IMR-90 (cell line): ENCODE measurements at regions not wholly inside any gene's neighbourhood (a gene's known extent, or its start where the extent isn't known, plus 50 kb on each side); places are given as distances from the start of the nearest gene placed in this dataset.

Experiments used
- ATAC-seq: fragments of 200-7000 bp; cut with Tn5 transposase; 2 replicates; pipeline ENCODE4 v1.9.1; 2020; ENCODE audit warnings: low read depth, mild to moderate bottlenecking, moderate library complexity
- BruUV-seq: library from RNA; stranded (reverse); fragments of 400-500 nt; replicated peaks from 2 replicates; lab custom pipeline; 2021; lab: Mats Ljungman, UMichigan
- CTCF ChIA-PET: fragments of 300-600 bp; formaldehyde crosslinking; extraction: SDS; loops from one replicate; lab custom pipeline; 2021; ENCODE audit warnings: antibody characterized with exemption; lab: Yijun Ruan, JAX
- POLR2A ChIA-PET: fragments of 300-600 bp; sonication (Branson Sonifier 250); formaldehyde crosslinking; loops from one replicate; lab custom pipeline; 2022; ENCODE audit warnings: antibody characterized with exemption; ENCODE audit not compliant: unreplicated experiment; lab: Charles Lee
- DNase-seq: peaks from one replicate; pipeline ENCODE4 v3.0.0; 2013
- H2AFZ ChIP-seq: replicated peaks from 2 replicates; pipeline ENCODE3; 2013; ENCODE audit warnings: low read length, mild to moderate bottlenecking; ENCODE audit not compliant: poor library complexity
- H2AK5ac ChIP-seq: 2 replicates; pipeline ENCODE4 v1.6.1; 2013; ENCODE audit warnings: low read depth, low read length, inconsistent platforms
- H2AK9ac ChIP-seq: replicated peaks from 2 replicates; pipeline ENCODE3; 2013; ENCODE audit warnings: mild to moderate bottlenecking, low read depth, low read length, moderate library complexity; ENCODE audit not compliant: poor library complexity
- H2BK120ac ChIP-seq: 2 replicates; pipeline ENCODE4 v1.6.1; 2013; ENCODE audit warnings: low read depth, low read length, inconsistent platforms
- H2BK15ac ChIP-seq: 3 replicates; pipeline ENCODE4 v1.6.1; 2013; ENCODE audit warnings: low read depth, low read length, inconsistent platforms
- H2BK20ac ChIP-seq: 2 replicates; pipeline ENCODE4 v1.6.1; 2013; ENCODE audit warnings: low read depth, mild to moderate bottlenecking, inconsistent platforms, low read length, moderate library complexity
- H2BK5ac ChIP-seq: 2 replicates; pipeline ENCODE4 v1.6.1; 2013; ENCODE audit warnings: mild to moderate bottlenecking, low read depth, low read length, inconsistent platforms; ENCODE audit not compliant: poor library complexity, severe bottlenecking
- H3K14ac ChIP-seq: replicated peaks from 2 replicates; pipeline ENCODE4 v1.6.1; 2013; ENCODE audit warnings: low read depth, low read length, inconsistent platforms
- H3K18ac ChIP-seq: 2 replicates; pipeline ENCODE4 v1.6.1; 2013; ENCODE audit warnings: low read depth, low read length, control low read depth
- H3K23ac ChIP-seq: 2 replicates; pipeline ENCODE4 v1.6.1; 2013; ENCODE audit warnings: low read depth, low read length, inconsistent platforms
- H3K27ac ChIP-seq: 2 replicates; pipeline ENCODE4 v1.5.1; 2013; ENCODE audit warnings: mild to moderate bottlenecking, control low read depth, low read length; ENCODE audit not compliant: insufficient read depth
- H3K27me3 ChIP-seq: 2 replicates; pipeline ENCODE4 v1.6.1; 2013; ENCODE audit warnings: low read length; ENCODE audit not compliant: control insufficient read depth, insufficient read depth
- H3K36me3 ChIP-seq: 2 replicates; pipeline ENCODE4 v1.6.1; 2013; ENCODE audit warnings: low read length, mixed read lengths; ENCODE audit not compliant: control insufficient read depth, insufficient read depth
- H3K4ac ChIP-seq: 2 replicates; pipeline ENCODE4 v1.6.1; 2013; ENCODE audit warnings: low read depth, low read length, inconsistent platforms
- H3K4me1 ChIP-seq: 2 replicates; pipeline ENCODE4 v1.6.1; 2013; ENCODE audit warnings: low read length, mixed read lengths; ENCODE audit not compliant: control insufficient read depth, insufficient read depth
- H3K4me2 ChIP-seq: 2 replicates; pipeline ENCODE4 v1.6.1; 2013; ENCODE audit warnings: low read depth, mild to moderate bottlenecking, control low read depth, low read length, moderate library complexity
- H3K4me3 ChIP-seq: 2 replicates; pipeline ENCODE4 v1.5.1; 2013; ENCODE audit warnings: low read depth, mild to moderate bottlenecking, control low read depth, low read length, moderate library complexity; ENCODE audit not compliant: insufficient read depth
- H3K56ac ChIP-seq: 2 replicates; pipeline ENCODE4 v1.6.1; 2013; ENCODE audit warnings: low read length, inconsistent platforms; ENCODE audit not compliant: insufficient read depth; ENCODE audit errors: extremely low read depth
- H3K79me1 ChIP-seq, 2 experiments: 2 replicates each; pipeline ENCODE4 v1.6.1; 2013; ENCODE audit warnings: low read length in 2 of 2, inconsistent platforms in 1 of 2, low read depth in 1 of 2
- H3K9ac ChIP-seq: 2 replicates; pipeline ENCODE4 v1.6.1; 2013; ENCODE audit warnings: low read depth, low read length, control low read depth
- H3K9me1 ChIP-seq: 2 replicates; pipeline ENCODE4 v1.6.1; 2013; ENCODE audit warnings: low read length, inconsistent platforms; ENCODE audit not compliant: insufficient read depth
- H3K9me3 ChIP-seq: 2 replicates; pipeline ENCODE4 v1.6.1; 2013; ENCODE audit warnings: low read length; ENCODE audit not compliant: control insufficient read depth, insufficient read depth
- H4K20me1 ChIP-seq: 2 replicates; pipeline ENCODE4 v1.6.1; 2013; ENCODE audit warnings: low read length, inconsistent platforms; ENCODE audit not compliant: insufficient read depth
- H4K5ac ChIP-seq: 2 replicates; pipeline ENCODE4 v1.6.1; 2013; ENCODE audit warnings: mild to moderate bottlenecking, low read depth, low read length, control low read depth
- H4K8ac ChIP-seq, 2 experiments: 2 replicates each; pipeline ENCODE4 v1.6.1; 2013; ENCODE audit warnings: low read depth in 2 of 2, low read length in 2 of 2, control low read depth in 1 of 2, inconsistent platforms in 1 of 2
- H4K91ac ChIP-seq: 2 replicates; pipeline ENCODE4 v1.6.1; 2013; ENCODE audit warnings: low read depth, low read length, inconsistent platforms; ENCODE audit not compliant: insufficient read depth
- BHLHE40 ChIP-seq: fragments of 150-350 bp; IDR thresholded peaks from 2 replicates; pipeline ENCODE4 v1.6.1; 2016; ENCODE audit warnings: mild to moderate bottlenecking, low read depth, low read length
- CEBPB ChIP-seq: IDR thresholded peaks from 2 replicates; pipeline ENCODE4 v1.6.1; 2012; ENCODE audit warnings: low read depth, low read length, improper control_type of control experiment
- MAFK ChIP-seq: IDR thresholded peaks from 2 replicates; pipeline ENCODE4 v1.6.1; 2012; ENCODE audit warnings: low read depth, low read length, improper control_type of control experiment
- MAZ ChIP-seq: IDR thresholded peaks from 2 replicates; pipeline ENCODE4 v1.6.1; 2012; ENCODE audit warnings: low read depth, mild to moderate bottlenecking, low read length, improper control_type of control experiment, moderate library complexity, borderline replicate concordance
- NFE2L2 ChIP-seq: fragments of 150-350 bp; IDR thresholded peaks from 2 replicates; pipeline ENCODE4 v1.6.1; 2016; ENCODE audit warnings: low read depth, mild to moderate bottlenecking, low read length
- RAD21 ChIP-seq: IDR thresholded peaks from 2 replicates; pipeline ENCODE4 v1.6.1; 2012; ENCODE audit warnings: low read length, improper control_type of control experiment
- SMC3 ChIP-seq: fragments of 150-350 bp; IDR thresholded peaks from 2 replicates; pipeline ENCODE4 v1.6.1; 2016; ENCODE audit warnings: low read depth, mild to moderate bottlenecking, antibody characterized with exemption, low read length, moderate library complexity
- WGBS, 2 experiments: methylation state at CpG; one replicate each; pipeline versions ENCODE4 v1.1.5 to v1.1.7; 2013; ENCODE audit warnings: missing lambda C conversion rate in 2 of 2; ENCODE audit not compliant: insufficient read length in 1 of 2; ENCODE audit errors: extremely low coverage in 2 of 2; 5-methylcytosine and 5-hydroxymethylcytosine counted together
- dilution Hi-C: fragments of 300-500 bp; cut with HindIII; formaldehyde crosslinking; loops from one replicate; pipeline ENCODE4 v1.14.3; 2018; ENCODE audit warnings: low sequenced_read_pairs; ENCODE audit not compliant: unreplicated experiment
- in situ Hi-C: fragments of 300-500 bp; cut with MboI; formaldehyde crosslinking; loops from 3 replicates; pipeline ENCODE4 v1.14.3; 2019; ENCODE audit warnings: low sequenced_read_pairs, inconsistent platforms, mixed read lengths
- intact Hi-C: fragments of 100-400 bp; cut with micrococcal nuclease; formaldehyde crosslinking; loops from 2 replicates; pipeline ENCODE4 v1.10.0; 2022
- TF ChIP-seq, protein P1 (sequence below): fragments of 150-350 bp; IDR thresholded peaks from 2 replicates; pipeline ENCODE4 v1.6.1; 2016; ENCODE audit warnings: low read depth, mild to moderate bottlenecking, low read length, moderate library complexity, borderline replicate concordance

DNA sequence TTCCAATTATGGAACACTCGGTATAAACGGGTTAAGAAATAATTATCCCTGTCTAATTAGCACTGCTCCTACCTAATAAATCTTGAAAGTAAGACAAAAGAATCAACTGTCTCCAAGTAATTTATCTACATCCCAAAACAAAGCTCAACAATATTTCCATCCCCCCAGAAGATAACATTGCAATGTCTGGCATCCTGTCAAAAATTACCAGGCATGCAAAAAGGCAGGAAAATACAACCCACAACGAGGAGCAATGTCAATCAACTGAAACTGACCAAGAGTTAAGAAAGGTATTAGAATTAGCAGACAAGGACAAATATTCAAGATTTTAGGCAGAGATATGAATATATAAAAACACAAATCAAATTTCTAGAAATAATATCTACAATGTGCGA is 84.5 kb upstream of the SVIL start:
- ATAC-seq = no peak
- Histone ChIP-seq H2AK5ac (no peak overlapping the region), H2BK5ac (no peak overlapping the region), H3K36me3 (no peaks in the 10 kb centered on the region; the same call in 1 of the 2 replicates), H2BK15ac (no peak overlapping the region), H2BK120ac (no peak overlapping the region), H2AFZ (no peak overlapping the region), H3K27me3 (no peaks in the 10 kb centered on the region), H3K18ac (no peak overlapping the region; the same call in 1 of the 2 replicates), H3K9ac (no peak overlapping the region), H3K4me2 (no peak overlapping the region), H2AK9ac (no peak overlapping the region), H4K5ac (peak overlapping the region; percentile 21; the same call in 1 of the 2 replicates), H3K9me1 (peaks cover 8% of the 10 kb centered on the region), H3K14ac (no peak overlapping the region), H3K79me1 (peaks cover 32 to 56% of the 10 kb centered on the region in 2 experiments), H3K56ac (no peak overlapping the region), H2BK20ac (no peak overlapping the region), H4K20me1 (peaks cover 42% of the 10 kb centered on the region), H3K27ac (no peak overlapping the region), H3K9me3 (peaks cover 7% of the 10 kb centered on the region), H4K91ac (no peak overlapping the region), H3K23ac (no peak overlapping the region), H3K4me1 (peaks cover 6% of the 10 kb centered on the region), H3K4me3 (no peak overlapping the region), H4K8ac (no peak overlapping the region; a peak in 1 of 4 replicates), H3K4ac (no peak overlapping the region)
- no CpG with 5 or more reads among the region's 4 CpGs for WGBS, 2 experiments
- dilution Hi-C loops (no loop called here), intact Hi-C loops (no loop called here), in situ Hi-C loops (no loop called here)
- DNase-seq = no peak
- no TSS peak for BruUV-seq
- ChIA-PET POLR2A (no interaction called here), CTCF (no interaction called here)
- TF ChIP-seq NFE2L2 (no peak), MAZ (no peak), SMC3 (no peak), BHLHE40 (no peak), MAFK (no peak), CEBPB (no peak), RAD21 (no peak)
- TF ChIP-seq, protein P1, sequence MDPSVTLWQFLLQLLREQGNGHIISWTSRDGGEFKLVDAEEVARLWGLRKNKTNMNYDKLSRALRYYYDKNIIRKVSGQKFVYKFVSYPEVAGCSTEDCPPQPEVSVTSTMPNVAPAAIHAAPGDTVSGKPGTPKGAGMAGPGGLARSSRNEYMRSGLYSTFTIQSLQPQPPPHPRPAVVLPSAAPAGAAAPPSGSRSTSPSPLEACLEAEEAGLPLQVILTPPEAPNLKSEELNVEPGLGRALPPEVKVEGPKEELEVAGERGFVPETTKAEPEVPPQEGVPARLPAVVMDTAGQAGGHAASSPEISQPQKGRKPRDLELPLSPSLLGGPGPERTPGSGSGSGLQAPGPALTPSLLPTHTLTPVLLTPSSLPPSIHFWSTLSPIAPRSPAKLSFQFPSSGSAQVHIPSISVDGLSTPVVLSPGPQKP = no peak
